Astrocyte (in vitro differentiated cells and primary cell): ENCODE measurements at regions not wholly inside any gene's neighbourhood (a gene's known extent, or its start where the extent isn't known, plus 50 kb on each side); places are given as distances from the start of the nearest gene placed in this dataset.

Experiments
- EZH2 ChIP-seq: IDR thresholded peaks from 2 replicates; pipeline ENCODE4 v1.6.1; 2012; ENCODE audit warnings: mild to moderate bottlenecking, low read length, inconsistent platforms; ENCODE audit not compliant: insufficient read depth
- TF ChIP-seq, protein P1 (sequence below): IDR thresholded peaks from 2 replicates; pipeline ENCODE4 v1.5.1; 2011; ENCODE audit warnings: low read depth, mild to moderate bottlenecking, inconsistent platforms, low read length, moderate library complexity; ENCODE audit not compliant: insufficient read depth

GRCh38 chr11:90329043-90329442 is 106.2 kb upstream of the CHORDC1 start:
- TF ChIP-seq, protein P1, sequence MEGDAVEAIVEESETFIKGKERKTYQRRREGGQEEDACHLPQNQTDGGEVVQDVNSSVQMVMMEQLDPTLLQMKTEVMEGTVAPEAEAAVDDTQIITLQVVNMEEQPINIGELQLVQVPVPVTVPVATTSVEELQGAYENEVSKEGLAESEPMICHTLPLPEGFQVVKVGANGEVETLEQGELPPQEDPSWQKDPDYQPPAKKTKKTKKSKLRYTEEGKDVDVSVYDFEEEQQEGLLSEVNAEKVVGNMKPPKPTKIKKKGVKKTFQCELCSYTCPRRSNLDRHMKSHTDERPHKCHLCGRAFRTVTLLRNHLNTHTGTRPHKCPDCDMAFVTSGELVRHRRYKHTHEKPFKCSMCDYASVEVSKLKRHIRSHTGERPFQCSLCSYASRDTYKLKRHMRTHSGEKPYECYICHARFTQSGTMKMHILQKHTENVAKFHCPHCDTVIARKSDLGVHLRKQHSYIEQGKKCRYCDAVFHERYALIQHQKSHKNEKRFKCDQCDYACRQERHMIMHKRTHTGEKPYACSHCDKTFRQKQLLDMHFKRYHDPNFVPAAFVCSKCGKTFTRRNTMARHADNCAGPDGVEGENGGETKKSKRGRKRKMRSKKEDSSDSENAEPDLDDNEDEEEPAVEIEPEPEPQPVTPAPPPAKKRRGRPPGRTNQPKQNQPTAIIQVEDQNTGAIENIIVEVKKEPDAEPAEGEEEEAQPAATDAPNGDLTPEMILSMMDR = no peak
- no peak for TF ChIP-seq EZH2
